ENCODE measurements at regions not wholly inside any gene's neighbourhood (a gene's known extent, or its start where the extent isn't known, plus 50 kb on each side); places are given as distances from the start of the nearest gene placed in this dataset.

- TF ChIP-seq CTCF (IDR thresholded peaks at IDR 0.05) (no peak), POLR2A (IDR thresholded peaks at IDR 0.05) (no peak), POLR2AphosphoS5 (IDR thresholded peaks at IDR 0.05) (no peak), EP300 (IDR thresholded peaks at IDR 0.05) (no peak)
These were observed 397.3 kb upstream of the KLF4 start for GRCh38 chr9:107886826-107887225.
